PC-9 (cell line): ENCODE measurements at regions not wholly inside any gene's neighbourhood (a gene's known extent, or its start where the extent isn't known, plus 50 kb on each side); places are given as distances from the start of the nearest gene placed in this dataset.

Experiments
- BruUV-seq: library from RNA; stranded (reverse); fragments of 400-500 nt; replicated peaks from 2 replicates; lab custom pipeline; 2021; lab: Mats Ljungman, UMichigan
- CTCF ChIA-PET: fragments of 300-600 bp; sonication (Branson Sonifier 250); formaldehyde crosslinking; loops from one replicate; lab custom pipeline; 2022; ENCODE audit warnings: antibody characterized with exemption; lab: Charles Lee
- POLR2A ChIA-PET: fragments of 300-600 bp; sonication (Branson Sonifier 250); formaldehyde crosslinking; loops from one replicate; lab custom pipeline; 2022; ENCODE audit warnings: antibody characterized with exemption; ENCODE audit not compliant: unreplicated experiment; lab: Charles Lee
- DNase-seq, 2 experiments: peaks; one replicate each; pipeline versions ENCODE4 v3.0.0 to v3.0.0-alpha.2; 2015 to 2022; ENCODE audit warnings: mixed read lengths in 1 of 2
- H2AFZ ChIP-seq: fragments of 200-600 bp; sonication (generic); 2 replicates; pipeline ENCODE4 v1.8.1; 2017; ENCODE audit warnings: antibody characterized with exemption
- H3F3A ChIP-seq: fragments of 200-600 bp; sonication (generic); 2 replicates; pipeline ENCODE4 v1.8.1; 2017; ENCODE audit warnings: antibody characterized with exemption, mild to moderate bottlenecking, low read depth; ENCODE audit not compliant: insufficient read depth
- H3K27ac ChIP-seq: fragments of 200-600 bp; sonication (generic); 2 replicates; pipeline ENCODE4 v1.6.1; 2016; ENCODE audit warnings: mixed run types
- H3K27me3 ChIP-seq: fragments of 200-600 bp; sonication (generic); 2 replicates; pipeline ENCODE4 v1.6.1; 2016; ENCODE audit warnings: low read depth, mixed run types; ENCODE audit not compliant: insufficient read depth
- H3K36me3 ChIP-seq: fragments of 200-600 bp; sonication (generic); 2 replicates; pipeline ENCODE4 v1.6.1; 2016; ENCODE audit warnings: low read depth, mixed run types
- H3K4me1 ChIP-seq: fragments of 200-600 bp; sonication (generic); replicated peaks from 2 replicates; pipeline ENCODE4 v1.6.1; 2016; ENCODE audit warnings: mixed run types; ENCODE audit not compliant: insufficient read depth
- H3K4me2 ChIP-seq: fragments of 200-600 bp; sonication (generic); 2 replicates; pipeline ENCODE4 v1.6.1; 2017; ENCODE audit warnings: mixed run types
- H3K4me3 ChIP-seq: fragments of 200-600 bp; sonication (generic); 2 replicates; pipeline ENCODE4 v1.6.1; 2016; ENCODE audit warnings: mixed run types
- H3K79me2 ChIP-seq: fragments of 200-600 bp; sonication (generic); 2 replicates; pipeline ENCODE4 v1.6.1; 2017; ENCODE audit warnings: low read depth, mixed run types
- H3K9me2 ChIP-seq: fragments of 200-600 bp; sonication (generic); 2 replicates; pipeline ENCODE4 v1.8.1; 2017; ENCODE audit warnings: mild to moderate bottlenecking; ENCODE audit not compliant: insufficient read depth
- H3K9me3 ChIP-seq: fragments of 200-600 bp; sonication (generic); 2 replicates; pipeline ENCODE4 v1.8.1; 2016; ENCODE audit warnings: low read depth; ENCODE audit not compliant: insufficient read depth
- H4K20me1 ChIP-seq: fragments of 200-600 bp; sonication (generic); 2 replicates; pipeline ENCODE4 v1.8.1; 2017; ENCODE audit not compliant: insufficient read depth
- CTCF ChIP-seq: fragments of 200-600 bp; sonication (generic); conservative IDR thresholded peaks from 2 replicates; pipeline ENCODE4 v1.6.1; 2017; ENCODE audit warnings: mixed run types, antibody characterized with exemption, mild to moderate bottlenecking, moderate library complexity
- EZH2 ChIP-seq: fragments of 200-600 bp; sonication (generic); IDR thresholded peaks from 2 replicates; pipeline ENCODE4 v1.8.0; 2017; ENCODE audit warnings: antibody characterized with exemption, low read depth
- intact Hi-C: fragments of 100-400 bp; cut with micrococcal nuclease; formaldehyde crosslinking; loops from one replicate; pipeline ENCODE4 v1.10.0; 2022; ENCODE audit not compliant: unreplicated experiment

- CTCF ChIA-PET = no interaction called here
- no peaks in the 10 kb centered on the region for H4K20me1 ChIP-seq
- no peak for TF ChIP-seq EZH2
- no peak for TF ChIP-seq CTCF
- no peak overlapping the region for H3K27ac ChIP-seq
- H3F3A ChIP-seq = no peaks in the 10 kb centered on the region
- H3K4me1 ChIP-seq = no peaks in the 10 kb centered on the region
- POLR2A ChIA-PET = no interaction called here
- no peak overlapping the region for H2AFZ ChIP-seq
- intact Hi-C loops = no loop called here
- H3K4me2 ChIP-seq = no peak overlapping the region
- no peaks in the 10 kb centered on the region for H3K79me2 ChIP-seq
- DNase-seq = no peak
- no peaks in the 10 kb centered on the region for H3K27me3 ChIP-seq
- no peaks in the 10 kb centered on the region for H3K9me3 ChIP-seq
- no peaks in the 10 kb centered on the region for H3K9me2 ChIP-seq
- no TSS peak for BruUV-seq
- H3K4me3 ChIP-seq = no peak overlapping the region
- no peaks in the 10 kb centered on the region for H3K36me3 ChIP-seq
Measured at GRCh38 chr2:167787562-167787961, 459.8 kb downstream of the STK39 start.

- no peak overlapping the region for H3K4me3 ChIP-seq
- H3K9me2 ChIP-seq = no peaks in the 10 kb centered on the region
- no peaks in the 10 kb centered on the region for H3F3A ChIP-seq
- intact Hi-C loops = no loop called here
- H3K27ac ChIP-seq = no peak overlapping the region
- no peaks in the 10 kb centered on the region for H3K27me3 ChIP-seq
- H3K36me3 ChIP-seq = no peaks in the 10 kb centered on the region
- H2AFZ ChIP-seq = no peak overlapping the region
- H4K20me1 ChIP-seq = no peaks in the 10 kb centered on the region
- no TSS peak for BruUV-seq
- no peak overlapping the region for H3K4me2 ChIP-seq
- H3K4me1 ChIP-seq = no peaks in the 10 kb centered on the region
- DNase-seq = no peak
- TF ChIP-seq EZH2 (no peak), CTCF (no peak)
- ChIA-PET POLR2A (no interaction called here), CTCF (no interaction called here)
- no peaks in the 10 kb centered on the region for H3K79me2 ChIP-seq
- H3K9me3 ChIP-seq = no peaks in the 10 kb centered on the region
Measured at GRCh38 chr2:167787021-167787420, 460.4 kb downstream of the STK39 start.

GRCh38 chr2:167785606-167786216 is 461.7 kb downstream of the STK39 start:
- Histone ChIP-seq H3K79me2 (no peaks in the 10 kb centered on the region), H3K4me1 (no peaks in the 10 kb centered on the region), H3K4me2 (no peak overlapping the region), H4K20me1 (no peaks in the 10 kb centered on the region), H3K4me3 (no peak overlapping the region), H3K27ac (no peak overlapping the region), H3K27me3 (no peaks in the 10 kb centered on the region), H3K36me3 (no peaks in the 10 kb centered on the region), H3K9me3 (no peaks in the 10 kb centered on the region), H3K9me2 (no peaks in the 10 kb centered on the region), H3F3A (no peaks in the 10 kb centered on the region), H2AFZ (no peak overlapping the region)
- BruUV-seq = no TSS peak
- CTCF ChIA-PET = interaction anchor here (0.6 kb wide), 1 partner anchor 94 kb away, joined by 4 read pairs; no protein-coding TSS in a partner anchor
- no peak for DNase-seq
- TF ChIP-seq EZH2 = no peak
- no peak for TF ChIP-seq CTCF
- POLR2A ChIA-PET = no interaction called here
- intact Hi-C loops = no loop called here
